ENCODE measurements at regions not wholly inside any gene's neighbourhood (a gene's known extent, or its start where the extent isn't known, plus 50 kb on each side); places are given as distances from the start of the nearest gene placed in this dataset.

DNA sequence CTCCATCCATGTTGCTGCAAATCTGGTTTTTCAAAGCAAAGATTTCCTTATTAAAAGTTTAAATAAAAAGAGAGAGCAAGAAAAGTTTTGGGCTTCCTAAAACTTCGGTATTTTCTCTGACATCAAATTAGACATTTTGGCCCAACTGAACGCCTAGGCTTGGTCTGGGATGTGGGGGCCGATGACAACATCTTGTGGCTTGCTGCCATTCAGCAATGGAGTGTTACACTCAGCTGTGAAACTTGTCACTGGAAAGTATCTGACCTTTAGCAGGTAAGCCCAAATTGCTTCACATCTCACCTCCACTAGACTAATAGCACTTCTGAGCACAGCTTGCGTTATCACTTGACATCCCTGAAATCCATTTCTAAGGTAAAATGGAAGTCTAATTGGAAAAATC lies 320.6 kb downstream of the GATA3 start:
- DNase-seq, result no peak
- TF ChIP-seq POLR2A (IDR thresholded peaks at IDR 0.05; ENCODE audit: low read length) (no peak), GATA1 (IDR thresholded peaks at IDR 0.05; ENCODE audit: low read depth, low read length) (no peak)

DNA sequence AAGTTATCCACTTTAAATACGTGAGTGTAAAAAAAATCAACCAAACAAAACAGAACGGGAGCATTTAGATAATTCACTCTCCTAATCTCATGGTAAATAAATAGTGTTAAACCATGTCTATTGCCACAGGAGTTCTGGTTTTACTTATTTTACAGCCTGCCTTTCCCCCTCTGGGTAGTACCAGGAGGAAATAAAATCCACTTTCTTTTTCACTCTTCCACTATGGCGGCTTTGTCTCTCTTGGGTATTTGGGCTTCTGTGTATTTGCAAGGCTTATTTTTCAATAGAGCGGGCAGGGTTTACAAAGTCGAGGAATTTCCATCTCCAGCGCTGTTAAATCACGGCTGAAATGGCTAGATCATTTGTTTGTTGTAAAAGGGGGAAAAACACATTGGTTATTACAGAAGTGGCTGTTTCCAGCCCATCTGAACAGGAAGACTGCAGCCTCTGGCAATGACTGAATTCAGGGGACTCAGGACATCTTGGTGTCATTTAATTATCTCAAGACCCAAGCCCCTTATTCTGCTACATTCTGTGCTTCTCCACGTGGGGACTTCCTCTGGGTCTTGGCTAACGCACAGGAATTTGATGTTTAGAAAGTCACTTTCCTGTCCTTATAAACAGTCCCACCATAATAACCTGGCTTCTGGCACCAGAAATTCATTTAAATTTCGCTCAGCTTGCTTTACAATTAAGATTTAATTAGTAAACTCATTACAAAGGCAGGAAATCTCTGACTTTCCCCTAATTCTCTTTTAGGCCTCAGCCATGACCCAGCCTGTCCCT lies 323.9 kb downstream of the GATA3 start:
- no peak for DNase-seq
- no peak for TF ChIP-seq GATA1 (IDR thresholded peaks at IDR 0.05; ENCODE audit: low read depth, low read length)
- no peak for TF ChIP-seq POLR2A (IDR thresholded peaks at IDR 0.05; ENCODE audit: low read length)

DNA sequence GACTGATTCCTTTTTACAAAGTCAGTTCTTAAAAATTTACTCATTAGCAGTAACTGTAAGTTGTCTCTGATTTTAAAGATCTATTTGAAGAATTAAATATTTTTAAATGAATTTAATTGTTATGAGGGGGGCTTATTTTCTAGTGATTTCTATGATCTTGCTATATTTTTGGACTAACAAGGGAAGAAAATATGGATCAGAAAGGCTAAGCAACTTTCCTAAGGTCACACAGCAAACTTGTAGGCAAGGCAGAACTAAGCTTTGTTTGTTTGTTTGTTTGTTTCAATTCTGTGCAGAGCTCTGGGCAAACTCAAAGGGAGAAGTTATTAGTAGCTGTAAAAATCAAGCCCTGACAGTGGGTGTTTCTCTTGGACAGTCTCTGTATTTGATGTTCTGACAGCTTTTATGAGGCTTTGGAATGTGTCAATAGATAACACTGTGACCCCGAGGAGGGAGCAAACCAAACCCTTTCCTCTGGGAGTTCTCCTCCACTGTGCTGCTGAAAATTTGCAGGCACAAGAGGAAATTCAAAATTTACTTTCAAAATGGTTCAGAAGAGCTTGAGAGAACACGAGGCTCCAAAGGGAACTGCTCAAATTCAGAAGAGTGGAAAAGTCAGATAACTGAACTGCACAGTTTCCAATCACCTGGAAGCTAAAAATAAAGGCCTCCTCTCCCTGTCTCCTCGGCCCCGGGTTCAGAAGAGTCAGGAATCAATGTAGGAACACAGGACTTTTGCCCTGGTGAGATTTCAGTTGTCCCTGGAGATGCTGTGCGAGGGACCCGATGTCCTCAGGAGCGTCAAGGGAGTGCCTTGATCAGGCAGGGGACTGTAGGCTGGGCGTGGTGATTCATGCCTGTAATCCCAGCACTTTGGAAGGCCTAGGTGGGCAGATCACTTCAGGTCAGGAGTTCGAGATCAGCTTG lies 325.7 kb downstream of the GATA3 start:
- TF ChIP-seq POLR2A (IDR thresholded peaks at IDR 0.05; ENCODE audit: low read length) (no peak), GATA1 (IDR thresholded peaks at IDR 0.05; ENCODE audit: low read depth, low read length) (no peak)
- DNase-seq, result no peak

DNA sequence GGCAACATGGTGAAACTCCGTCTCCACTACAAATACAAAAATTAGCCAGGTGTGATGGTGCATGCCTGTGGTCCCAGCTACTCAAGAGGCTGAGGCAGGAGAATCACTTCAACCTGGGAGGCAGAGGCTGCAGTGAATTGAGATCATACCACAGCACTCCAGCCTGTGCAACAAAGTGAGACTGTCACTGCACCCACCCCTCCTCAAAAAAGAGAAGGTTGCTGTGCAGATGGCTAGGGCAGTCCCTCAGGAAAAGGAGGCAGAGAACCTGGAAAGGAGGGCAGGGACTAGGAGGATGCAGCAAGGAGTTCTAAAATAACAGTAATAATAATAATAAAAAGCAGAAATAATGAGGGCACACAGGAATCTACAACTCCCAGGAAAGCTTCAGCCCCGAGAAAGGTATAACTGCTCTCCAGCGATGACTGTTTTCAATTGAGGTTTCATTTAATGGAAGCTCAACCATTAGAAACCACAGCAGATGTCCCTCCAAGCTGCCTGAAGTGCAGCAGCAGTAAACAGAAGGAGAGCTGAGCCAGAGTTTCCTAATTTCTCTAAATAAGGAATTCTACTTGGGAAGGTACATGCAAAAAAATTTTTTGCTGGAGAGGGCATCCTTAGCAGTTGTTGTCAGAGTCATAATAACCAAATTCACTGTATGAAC lies 326.5 kb downstream of the GATA3 start:
- no peak for DNase-seq
- TF ChIP-seq POLR2A (IDR thresholded peaks at IDR 0.05; ENCODE audit: low read length) (no peak), GATA1 (IDR thresholded peaks at IDR 0.05; ENCODE audit: low read depth, low read length) (no peak)

DNA sequence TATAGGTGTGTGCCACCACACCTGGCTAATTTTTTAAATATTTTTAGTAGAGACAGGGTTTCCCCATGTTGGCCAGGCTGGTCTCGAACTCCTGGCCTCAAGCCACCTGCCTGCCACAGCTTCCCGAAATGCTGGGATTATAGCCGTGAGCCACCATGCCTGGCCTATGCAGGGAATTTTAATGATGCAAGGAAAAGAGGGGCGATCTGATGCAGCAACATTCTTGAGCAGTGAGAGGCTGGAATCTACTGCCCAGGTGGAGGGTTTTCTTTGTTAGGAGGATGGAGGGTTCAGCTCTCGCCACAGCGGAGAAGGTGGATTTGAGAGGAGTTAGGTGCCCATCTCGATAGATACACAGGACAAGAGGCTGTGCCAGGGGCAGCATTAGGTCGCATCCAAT lies 332.3 kb downstream of the GATA3 start:
- no peak for DNase-seq

DNA sequence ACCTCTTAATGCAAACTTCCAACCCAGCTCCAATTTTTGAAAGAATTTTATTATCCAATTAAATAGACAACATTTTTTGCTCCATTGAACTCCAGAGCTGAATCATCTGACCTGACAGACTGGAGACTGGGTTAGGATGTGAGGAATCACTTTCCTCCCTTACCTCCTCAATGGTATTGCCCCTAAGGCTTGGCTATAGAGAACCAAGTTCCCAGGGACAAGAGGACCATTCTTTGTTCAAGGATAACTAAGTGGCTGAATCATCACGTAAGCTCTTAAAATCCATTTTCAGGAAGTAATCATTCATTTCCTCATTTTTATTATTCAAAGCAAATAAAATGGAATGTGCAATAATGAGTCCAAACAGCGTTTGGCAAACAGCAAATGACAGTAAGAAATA lies 335.1 kb downstream of the GATA3 start:
- TF ChIP-seq POLR2A (IDR thresholded peaks at IDR 0.05; ENCODE audit: low read length) (no peak), GATA1 (IDR thresholded peaks at IDR 0.05; ENCODE audit: low read depth, low read length) (no peak)
- no peak for DNase-seq

More for the DNA sequence above, 332.3 kb downstream of the GATA3 start:
- TF ChIP-seq GATA1 (IDR thresholded peaks at IDR 0.05; ENCODE audit: low read depth, low read length) (no peak), POLR2A (IDR thresholded peaks at IDR 0.05; ENCODE audit: low read length) (no peak)

DNA sequence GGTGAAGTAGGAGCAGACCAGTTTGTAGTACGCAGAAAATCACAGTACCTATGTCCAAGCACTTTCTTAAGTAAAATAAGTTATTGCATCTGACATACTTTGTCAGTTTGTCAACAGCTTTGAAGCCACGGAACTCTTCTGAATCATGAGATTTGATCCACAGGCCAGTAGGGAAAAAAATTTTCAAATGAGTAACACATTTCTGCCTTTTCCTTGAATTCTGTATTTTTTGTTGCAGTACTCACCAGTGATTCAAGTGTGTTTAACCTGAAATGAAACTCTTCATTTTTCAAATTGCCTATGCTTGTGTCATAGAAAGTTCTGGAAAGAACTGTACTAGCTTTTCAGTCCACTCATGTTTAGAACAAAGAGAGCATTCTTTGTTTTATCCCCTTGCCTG lies 337.7 kb downstream of the GATA3 start:
- TF ChIP-seq POLR2A (IDR thresholded peaks at IDR 0.05; ENCODE audit: low read length) (no peak), GATA1 (IDR thresholded peaks at IDR 0.05; ENCODE audit: low read depth, low read length) (no peak)

DNA sequence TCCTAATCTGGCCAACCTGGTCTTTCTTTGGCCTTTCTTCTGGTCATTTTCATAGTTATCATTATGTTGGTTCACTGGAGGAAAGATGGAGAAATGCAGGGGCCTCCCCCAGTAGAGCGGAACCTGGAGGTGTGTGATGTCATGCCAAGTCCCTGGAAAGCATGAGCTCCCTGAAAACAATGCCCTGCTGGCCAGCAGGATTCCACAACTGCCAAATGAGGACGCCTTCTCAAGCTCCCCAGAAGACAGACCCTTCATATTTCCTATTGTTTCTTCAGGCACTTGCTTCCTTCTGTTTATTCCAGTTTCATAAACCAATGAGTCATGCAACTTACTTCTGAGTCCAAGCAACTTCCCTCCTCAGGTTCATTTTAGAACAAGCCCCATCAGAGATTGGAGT lies 339.0 kb downstream of the GATA3 start:
- TF ChIP-seq POLR2A (IDR thresholded peaks at IDR 0.05; ENCODE audit: low read length), result no peak
- TF ChIP-seq GATA1 (IDR thresholded peaks at IDR 0.05; ENCODE audit: low read depth, low read length), result no peak
- no peak for DNase-seq

More for the DNA sequence above, 337.7 kb downstream of the GATA3 start:
- no peak for DNase-seq

DNA sequence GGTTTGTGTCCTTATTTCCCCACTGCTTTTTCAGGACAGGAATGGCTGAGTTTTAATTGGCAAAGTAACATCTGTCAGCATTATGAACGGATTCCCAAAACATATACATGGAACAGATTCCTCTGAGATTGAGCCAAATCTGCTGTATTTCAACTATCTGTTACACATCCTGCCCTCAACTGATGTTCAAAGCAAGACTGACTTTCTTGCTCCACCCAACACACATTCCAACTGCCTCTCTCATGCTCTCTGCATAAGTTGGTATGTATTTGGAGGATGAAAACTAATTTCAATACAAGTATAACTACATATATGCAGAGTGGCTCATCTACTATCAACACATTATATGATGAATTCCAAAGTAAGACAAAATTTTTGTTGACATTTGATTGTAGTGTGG lies 342.2 kb downstream of the GATA3 start:
- no peak for TF ChIP-seq GATA1 (IDR thresholded peaks at IDR 0.05; ENCODE audit: low read depth, low read length)
- no peak for TF ChIP-seq POLR2A (IDR thresholded peaks at IDR 0.05; ENCODE audit: low read length)
- no peak for DNase-seq

DNA sequence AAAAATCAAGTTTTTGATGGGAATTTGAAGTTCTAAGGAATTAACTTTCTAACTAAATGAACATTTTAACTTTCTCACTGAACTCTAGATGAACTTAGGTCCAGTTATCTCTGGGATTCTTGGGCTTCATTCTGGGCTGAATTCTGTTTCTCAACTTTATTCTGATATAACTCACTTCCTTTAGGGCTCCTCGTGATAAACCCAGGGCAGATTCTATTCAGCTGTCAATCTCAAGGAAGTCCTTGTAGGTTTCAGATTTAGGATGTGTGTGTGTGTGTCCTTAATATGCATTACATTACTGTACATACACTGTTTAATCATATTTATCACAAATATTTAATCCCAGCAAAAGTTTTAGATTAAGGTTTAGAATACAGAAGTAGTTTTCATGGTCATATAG lies 344.3 kb downstream of the GATA3 start:
- TF ChIP-seq POLR2A (IDR thresholded peaks at IDR 0.05; ENCODE audit: low read length) (no peak), GATA1 (IDR thresholded peaks at IDR 0.05; ENCODE audit: low read depth, low read length) (no peak)
- no peak for DNase-seq

DNA sequence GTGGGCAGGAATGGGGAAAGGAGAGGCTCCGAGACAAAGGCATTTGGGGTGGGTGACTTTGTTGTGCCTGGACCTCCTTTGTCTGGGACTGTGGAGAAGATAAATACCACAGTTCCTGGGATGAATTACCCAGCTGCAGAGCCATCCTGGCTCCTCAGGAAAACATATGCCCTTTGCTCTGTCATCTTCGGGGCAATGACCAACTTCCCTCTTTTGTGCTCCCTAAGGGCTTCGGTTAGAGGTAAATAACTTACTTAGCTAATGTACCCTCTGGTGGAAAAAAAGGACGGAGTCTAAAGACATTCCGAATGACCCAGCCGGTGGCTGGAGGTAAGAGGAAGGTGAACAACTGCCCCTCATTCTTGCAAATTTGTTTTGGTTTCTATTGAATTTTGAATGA lies 345.7 kb downstream of the GATA3 start:
- TF ChIP-seq GATA1 (IDR thresholded peaks at IDR 0.05; ENCODE audit: low read depth, low read length) (no peak), POLR2A (IDR thresholded peaks at IDR 0.05; ENCODE audit: low read length) (no peak)
- DNase-seq, result no peak

DNA sequence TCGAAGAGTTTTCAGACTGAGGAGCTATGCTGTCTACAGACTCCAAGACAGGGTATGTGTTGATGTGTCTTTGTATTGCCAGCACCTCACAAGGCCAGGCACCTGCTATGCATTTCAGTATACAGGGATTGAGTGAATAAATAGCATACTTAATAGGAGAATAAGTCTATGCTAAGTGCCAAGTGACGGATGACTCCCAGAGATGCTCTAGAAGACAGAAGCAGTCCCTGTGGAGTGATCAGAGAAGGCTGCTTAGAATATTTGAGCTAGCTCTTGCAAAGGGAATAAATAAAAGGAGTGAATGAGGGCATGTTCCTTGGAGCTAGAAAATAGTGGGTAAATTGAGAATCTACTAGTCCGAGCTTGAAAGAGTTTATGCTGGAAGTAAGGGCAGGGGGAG lies 346.4 kb downstream of the GATA3 start:
- no peak for DNase-seq
- TF ChIP-seq POLR2A (IDR thresholded peaks at IDR 0.05; ENCODE audit: low read length), result no peak
- TF ChIP-seq GATA1 (IDR thresholded peaks at IDR 0.05; ENCODE audit: low read depth, low read length), result no peak

DNA sequence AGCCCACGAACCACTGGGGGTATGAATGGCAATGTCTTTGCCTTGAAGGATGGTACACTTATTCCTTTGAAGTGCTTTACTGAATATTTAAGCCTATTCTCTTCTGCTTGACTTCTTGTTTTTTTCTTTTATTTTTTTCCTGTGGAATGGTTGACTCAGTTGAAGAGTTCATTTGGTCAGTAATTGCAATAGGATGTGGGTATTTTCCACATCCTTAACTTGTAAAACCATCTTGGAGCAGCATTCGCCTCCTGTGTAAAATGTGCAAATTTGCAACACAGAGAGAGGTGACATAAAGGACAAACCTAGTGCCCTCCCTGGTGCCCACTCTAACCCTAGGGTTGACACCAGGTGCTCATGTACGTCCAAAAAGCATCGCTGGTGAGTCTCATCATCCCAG lies 347.0 kb downstream of the GATA3 start:
- TF ChIP-seq GATA1 (IDR thresholded peaks at IDR 0.05; ENCODE audit: low read depth, low read length), result no peak
- no peak for TF ChIP-seq POLR2A (IDR thresholded peaks at IDR 0.05; ENCODE audit: low read length)
- no peak for DNase-seq

DNA sequence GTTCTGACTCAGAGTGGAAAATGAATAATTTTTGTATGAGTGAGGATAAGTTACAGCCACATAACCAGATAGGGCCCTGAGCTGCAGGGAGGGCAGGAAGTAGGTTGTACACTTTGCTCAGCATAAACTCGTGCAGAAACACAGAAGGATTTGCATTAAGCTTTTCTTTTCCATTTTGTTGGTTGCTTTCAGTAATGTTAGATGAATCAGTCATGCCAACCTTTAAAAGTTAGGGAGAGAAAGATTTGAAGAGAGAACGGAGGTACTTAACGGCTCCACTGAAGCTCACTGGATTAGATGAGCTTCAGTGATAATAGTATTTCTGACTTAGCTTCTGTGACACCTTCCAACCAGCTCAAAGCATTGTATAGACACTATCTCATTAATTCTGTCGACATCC lies 348.1 kb downstream of the GATA3 start:
- TF ChIP-seq GATA1 (IDR thresholded peaks at IDR 0.05; ENCODE audit: low read depth, low read length), result no peak
- TF ChIP-seq POLR2A (IDR thresholded peaks at IDR 0.05; ENCODE audit: low read length), result no peak
- no peak for DNase-seq
